ENCODE measurements at regions not wholly inside any gene's neighbourhood (a gene's known extent, or its start where the extent isn't known, plus 50 kb on each side); places are given as distances from the start of the nearest gene placed in this dataset.

DNA sequence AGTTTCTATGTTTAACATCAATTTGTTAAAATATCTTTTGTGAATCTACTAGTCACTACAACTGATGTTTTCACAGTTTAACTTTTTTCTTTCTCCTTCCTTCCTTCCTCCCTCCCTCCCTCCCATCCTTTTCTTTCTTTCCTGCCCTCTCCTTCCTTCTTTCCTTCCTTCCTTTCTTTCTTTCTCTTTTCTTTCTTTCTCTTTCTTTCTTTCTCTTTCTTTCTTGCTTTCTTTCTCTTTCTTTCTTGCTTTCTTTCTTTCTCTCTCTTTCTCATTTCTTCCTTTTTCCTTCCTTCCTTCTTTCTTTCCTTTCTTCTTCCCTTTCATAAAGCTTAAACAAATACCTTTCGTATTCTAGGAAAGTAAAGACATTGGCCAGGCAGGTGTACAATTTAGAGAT is 2083.0 kb upstream of the CELF4 start:
- no peak overlapping the region for H3K4me3 ChIP-seq
- DNase-seq (ENCODE audit: low read depth in 1 of 2, low spot score in 1 of 2) = no peak
- no peaks in the 10 kb centered on the region for H3K4me1 ChIP-seq (ENCODE audit: low read depth)
- H3K9me3 ChIP-seq (ENCODE audit: low read depth) = no peaks in the 10 kb centered on the region
- TF ChIP-seq CTCF (IDR thresholded peaks at IDR 0.05; ENCODE audit: low read depth, low read length) = no peak
- no peaks in the 10 kb centered on the region for H3K27me3 ChIP-seq
- no peaks in the 10 kb centered on the region for H3K36me3 ChIP-seq
- no peak overlapping the region for H3K27ac ChIP-seq

DNA sequence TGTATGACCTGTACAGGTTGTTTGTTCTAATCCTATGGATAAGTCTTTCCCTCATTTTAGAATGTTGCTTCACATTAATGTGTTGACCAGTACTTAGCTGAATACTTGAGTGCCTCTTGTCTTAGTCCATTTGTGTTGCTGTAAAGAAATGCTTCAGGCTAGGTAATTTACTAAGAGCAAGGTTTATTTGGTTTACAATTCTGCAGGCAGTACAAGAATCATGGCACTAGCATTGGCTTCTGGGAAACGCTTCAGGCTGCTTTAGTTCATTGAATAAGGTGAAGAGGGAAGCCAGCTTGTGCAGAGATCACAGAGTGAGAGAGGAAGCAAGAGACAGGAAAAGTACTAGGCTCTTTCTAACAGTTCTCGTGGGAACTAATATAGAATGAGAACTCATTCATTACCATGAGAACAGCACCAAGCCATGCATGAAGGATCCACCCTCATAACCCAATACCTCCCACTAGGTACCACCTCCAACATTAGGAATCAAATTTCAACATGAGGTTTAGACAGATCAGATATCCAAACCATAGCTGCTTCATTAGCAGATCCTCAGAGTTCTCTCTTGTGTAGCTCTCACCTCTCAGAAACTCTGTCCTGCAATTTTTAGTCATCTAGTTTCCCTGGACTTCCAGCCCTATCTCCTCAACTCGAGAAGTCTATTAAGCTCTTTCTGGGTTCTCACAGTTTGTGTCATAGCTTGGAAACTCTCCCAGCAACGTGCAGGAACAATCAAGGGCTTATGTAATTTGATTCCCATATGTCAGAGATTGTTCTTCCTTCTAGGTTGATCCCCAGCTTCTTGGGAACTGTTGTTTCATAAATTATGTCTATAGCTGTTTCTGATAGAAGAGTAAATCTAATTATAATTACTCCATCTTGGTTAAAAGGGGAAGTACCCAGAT is 2082.3 kb upstream of the CELF4 start:
- Histone ChIP-seq H3K4me3 (no peak overlapping the region), H3K4me1 (ENCODE audit: low read depth) (no peaks in the 10 kb centered on the region), H3K27ac (no peak overlapping the region), H3K27me3 (no peaks in the 10 kb centered on the region), H3K36me3 (no peaks in the 10 kb centered on the region), H3K9me3 (ENCODE audit: low read depth) (no peaks in the 10 kb centered on the region)
- peak; percentile 1 to 92 for DNase-seq (ENCODE audit: low read depth in 1 of 2, low spot score in 1 of 2)
- no peak for TF ChIP-seq CTCF (IDR thresholded peaks at IDR 0.05; ENCODE audit: low read depth, low read length)

DNA sequence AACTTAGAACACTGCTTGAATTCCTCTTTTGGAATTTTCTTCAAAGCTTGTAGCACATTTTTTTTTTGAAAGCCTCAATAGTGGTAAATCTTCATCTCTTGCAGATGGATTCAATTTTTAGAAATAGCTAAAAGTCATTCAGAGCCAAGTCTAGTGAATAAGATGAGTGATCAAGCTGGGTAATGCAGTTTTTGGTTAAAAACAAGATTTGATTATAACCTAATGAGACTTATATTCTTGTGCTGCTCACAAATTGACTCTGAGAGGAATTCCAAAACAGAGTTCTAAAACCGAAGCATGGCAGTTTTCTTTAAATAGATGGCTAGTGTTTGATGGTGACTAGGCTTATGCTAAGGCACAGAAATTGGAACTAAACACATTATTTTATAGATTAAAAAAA is 2072.6 kb upstream of the CELF4 start:
- Histone ChIP-seq H3K27ac (no peak overlapping the region), H3K36me3 (no peaks in the 10 kb centered on the region), H3K4me1 (ENCODE audit: low read depth) (no peaks in the 10 kb centered on the region), H3K27me3 (no peaks in the 10 kb centered on the region), H3K9me3 (ENCODE audit: low read depth) (no peaks in the 10 kb centered on the region), H3K4me3 (no peak overlapping the region)
- no peak for DNase-seq (ENCODE audit: low read depth in 1 of 2, low spot score in 1 of 2)
- TF ChIP-seq CTCF (IDR thresholded peaks at IDR 0.05; ENCODE audit: low read depth, low read length) = no peak

DNA sequence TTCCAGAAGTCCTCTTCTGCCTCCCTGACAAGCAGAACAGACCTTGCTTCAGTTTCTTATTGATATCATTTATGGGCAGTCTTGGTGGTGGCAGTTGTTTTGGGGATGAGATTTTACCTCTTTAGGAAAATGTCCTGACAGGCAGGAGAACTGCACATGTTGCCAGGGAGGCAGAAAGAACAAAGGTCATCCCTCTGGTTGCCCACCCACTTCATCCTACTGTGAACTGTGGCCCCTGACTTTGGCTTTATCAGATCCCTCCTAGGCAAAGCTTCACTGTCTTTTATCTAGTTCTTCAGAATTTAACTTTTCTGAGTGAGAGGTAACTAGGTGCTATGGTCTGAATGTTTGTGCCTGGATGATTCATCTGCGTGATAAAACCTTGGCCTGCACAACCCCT is 2071.3 kb upstream of the CELF4 start:
- Histone ChIP-seq H3K27ac (no peak overlapping the region), H3K36me3 (no peaks in the 10 kb centered on the region), H3K4me1 (ENCODE audit: low read depth) (no peaks in the 10 kb centered on the region), H3K27me3 (no peaks in the 10 kb centered on the region), H3K4me3 (no peak overlapping the region), H3K9me3 (ENCODE audit: low read depth) (no peaks in the 10 kb centered on the region)
- no peak for TF ChIP-seq CTCF (IDR thresholded peaks at IDR 0.05; ENCODE audit: low read depth, low read length)
- DNase-seq (ENCODE audit: low read depth in 1 of 2, low spot score in 1 of 2) = no peak

- no peaks in the 10 kb centered on the region for H3K9me3 ChIP-seq (ENCODE audit: low read depth)
- no peak overlapping the region for H3K27ac ChIP-seq
- TF ChIP-seq CTCF (IDR thresholded peaks at IDR 0.05; ENCODE audit: low read depth, low read length) = no peak
- no peaks in the 10 kb centered on the region for H3K4me1 ChIP-seq (ENCODE audit: low read depth)
- H3K36me3 ChIP-seq = no peaks in the 10 kb centered on the region
- no peaks in the 10 kb centered on the region for H3K27me3 ChIP-seq
- DNase-seq (ENCODE audit: low read depth in 1 of 2, low spot score in 1 of 2) = peak in 1 of 2 donors; percentile 12
- H3K4me3 ChIP-seq = no peak overlapping the region
Observed at GRCh38 chr18:39635966-39636365, 2070.4 kb upstream of the CELF4 start.

All from cardiac muscle cell (in vitro differentiated cells and primary cell).